GM21786 (cell line): ENCODE measurements at regions not wholly inside any gene's neighbourhood (a gene's known extent, or its start where the extent isn't known, plus 50 kb on each side); places are given as distances from the start of the nearest gene placed in this dataset.

Source experiments
- ATAC-seq: cut with Tn5 transposase; IDR thresholded peaks from one replicate; pipeline ENCODE4 v1.9.1; 2021; ENCODE audit not compliant: unreplicated experiment

- no peak for ATAC-seq
These were observed 387.0 kb downstream of the BCOR start for GRCh38 chrX:39710776-39711175.

DNA sequence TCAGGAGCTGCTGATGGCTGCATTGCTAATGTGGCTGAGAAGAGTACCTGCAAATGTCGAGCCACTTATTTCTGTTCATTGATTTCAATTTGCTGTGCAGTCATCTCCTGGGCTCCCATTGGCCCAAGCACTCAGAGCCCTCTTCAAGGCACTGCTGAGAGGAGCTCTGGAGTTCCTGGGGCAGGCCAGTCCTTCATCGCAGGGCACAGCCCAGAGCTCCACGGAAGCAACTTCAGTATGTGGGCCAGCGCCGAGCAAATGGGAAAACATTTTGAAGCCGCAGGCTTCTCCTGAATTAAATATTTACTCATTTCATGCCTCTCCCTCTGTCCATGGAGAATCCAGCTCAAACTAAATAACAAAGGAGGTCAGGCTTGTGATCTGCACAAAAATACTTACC lies 383.3 kb downstream of the BCOR start:
- no peak for ATAC-seq

GRCh38 chrX:39716401-39716800 lies 381.4 kb downstream of the BCOR start:
- ATAC-seq, result no peak

DNA sequence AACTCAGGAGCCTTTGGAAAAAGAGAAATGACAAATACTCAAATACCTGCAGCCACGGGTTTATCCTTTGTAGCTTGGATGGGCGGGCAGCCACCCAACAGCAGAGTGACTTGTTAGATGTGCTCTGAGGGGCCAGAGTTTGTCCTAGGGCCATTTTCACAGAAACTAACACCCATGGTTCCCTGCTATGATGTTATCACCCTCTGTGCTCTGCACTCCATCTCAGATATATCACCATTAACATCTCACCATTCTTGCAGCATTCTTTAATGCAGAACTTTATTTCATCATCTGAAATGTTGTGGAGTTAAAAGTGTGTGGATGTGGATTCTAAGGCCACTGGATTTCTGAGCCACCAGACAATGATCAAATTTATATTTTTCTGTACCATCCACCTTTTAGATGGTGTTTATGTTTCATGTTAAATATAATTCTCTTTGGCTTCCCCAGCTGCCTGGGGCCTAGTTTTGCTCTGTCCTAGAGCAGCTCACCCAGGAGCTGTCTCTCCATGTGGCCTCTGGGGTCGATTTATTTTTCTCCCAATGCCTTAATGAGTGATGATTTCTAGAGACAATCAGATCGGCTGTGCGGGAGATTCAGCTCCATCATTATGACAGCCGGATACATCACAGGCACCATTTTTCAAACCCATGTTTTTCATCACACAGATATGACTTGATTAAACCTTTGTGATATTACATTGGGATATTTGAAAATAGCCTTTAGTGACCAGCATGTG lies 380.8 kb downstream of the BCOR start:
- no peak for ATAC-seq

DNA sequence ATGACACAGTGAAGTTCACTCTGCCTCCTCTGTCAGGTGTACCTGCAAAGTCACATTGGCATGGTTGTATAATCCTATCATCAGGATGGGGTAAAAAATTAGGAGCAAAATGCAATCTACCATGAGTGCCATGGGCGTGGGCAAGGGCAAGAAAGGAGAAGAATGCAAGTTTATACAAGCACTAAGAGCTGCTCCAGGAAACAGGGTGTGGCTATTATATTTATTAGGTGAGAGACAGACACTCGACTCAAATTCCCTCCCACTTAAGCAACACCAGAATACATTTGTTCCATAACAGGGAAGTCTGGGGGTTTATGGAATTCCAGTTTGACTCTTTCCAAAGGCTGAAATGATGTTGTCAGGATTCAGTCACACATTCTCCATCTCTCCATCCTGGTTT lies 378.8 kb downstream of the BCOR start:
- no peak for ATAC-seq

- ATAC-seq, result no peak
These were observed 376.8 kb downstream of the BCOR start for GRCh38 chrX:39720945-39721344.

DNA sequence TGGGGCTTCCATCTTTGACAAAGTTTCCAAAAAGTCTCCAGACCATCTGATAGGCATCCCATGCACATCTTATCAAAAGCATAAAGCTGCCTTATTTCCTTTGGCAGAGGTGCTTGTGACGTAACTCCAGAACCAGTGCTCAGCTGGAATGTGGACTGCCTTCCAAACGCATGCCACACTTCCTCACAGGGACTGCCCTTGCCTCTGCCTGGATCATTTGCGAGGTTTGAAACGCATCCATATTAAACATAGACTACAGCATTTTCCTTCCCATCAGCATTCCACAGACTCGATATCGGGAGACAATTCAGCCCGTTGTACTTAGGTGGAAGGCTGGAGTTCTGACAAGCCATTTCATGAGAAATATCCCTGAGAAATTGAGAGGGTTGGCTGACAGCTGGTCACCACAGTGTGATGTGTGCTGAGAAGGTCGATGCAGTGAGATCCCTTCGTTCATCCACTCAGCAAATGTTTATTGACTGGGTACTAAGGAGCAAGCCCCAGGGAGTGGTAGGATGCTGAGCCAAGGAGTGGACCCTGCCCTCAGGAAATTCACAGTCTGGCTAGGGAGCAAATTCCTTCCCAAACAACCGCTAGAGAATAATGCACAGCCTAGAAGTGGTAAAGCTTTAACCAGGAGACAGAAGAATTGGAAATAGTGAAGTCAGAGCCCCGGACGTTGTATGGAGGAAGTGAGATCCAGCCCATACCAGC lies 376.0 kb downstream of the BCOR start:
- ATAC-seq, result no peak

DNA sequence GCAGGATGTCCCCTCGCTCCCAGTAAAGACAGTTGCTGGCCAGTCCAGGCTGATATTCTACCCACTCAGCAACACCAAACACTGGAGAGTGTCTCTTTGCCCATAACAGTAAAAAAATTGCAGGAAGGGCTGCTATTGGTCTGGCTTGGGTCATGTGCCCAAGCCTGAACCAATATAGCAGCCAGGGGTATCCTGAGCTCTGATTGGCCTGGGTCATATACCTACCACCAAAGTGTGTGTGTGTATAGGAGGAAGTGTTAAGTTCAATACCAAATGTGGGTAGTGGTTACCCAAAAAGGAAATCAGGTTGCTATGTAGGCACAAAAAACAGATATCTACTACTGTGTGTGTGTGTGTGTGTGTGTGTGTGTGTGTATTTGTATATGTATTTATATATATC lies 373.2 kb downstream of the BCOR start:
- no peak for ATAC-seq

DNA sequence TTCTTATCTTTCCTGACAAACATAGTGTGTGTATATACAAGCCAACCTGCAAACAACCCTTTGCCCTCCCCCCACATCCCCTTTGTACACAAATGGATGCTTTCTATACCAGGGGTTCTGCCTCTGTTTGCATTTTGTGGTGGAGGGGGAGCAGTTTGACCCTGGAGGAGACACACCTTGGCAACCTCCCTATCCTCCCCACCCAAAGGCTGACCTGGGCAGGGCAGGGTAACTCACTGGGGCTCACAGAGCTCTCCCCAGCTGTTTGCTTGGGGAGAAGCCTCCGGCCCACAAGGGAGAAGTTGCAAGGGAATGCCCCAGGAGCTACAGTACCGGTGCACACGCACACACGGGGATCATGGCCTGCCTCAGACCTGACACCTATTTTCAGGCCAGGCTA lies 372.6 kb downstream of the BCOR start:
- no peak for ATAC-seq

- ATAC-seq, result no peak
These were observed 371.7 kb downstream of the BCOR start for GRCh38 chrX:39725928-39726619.

GRCh38 chrX:39726771-39727170 lies 371.0 kb downstream of the BCOR start:
- no peak for ATAC-seq

DNA sequence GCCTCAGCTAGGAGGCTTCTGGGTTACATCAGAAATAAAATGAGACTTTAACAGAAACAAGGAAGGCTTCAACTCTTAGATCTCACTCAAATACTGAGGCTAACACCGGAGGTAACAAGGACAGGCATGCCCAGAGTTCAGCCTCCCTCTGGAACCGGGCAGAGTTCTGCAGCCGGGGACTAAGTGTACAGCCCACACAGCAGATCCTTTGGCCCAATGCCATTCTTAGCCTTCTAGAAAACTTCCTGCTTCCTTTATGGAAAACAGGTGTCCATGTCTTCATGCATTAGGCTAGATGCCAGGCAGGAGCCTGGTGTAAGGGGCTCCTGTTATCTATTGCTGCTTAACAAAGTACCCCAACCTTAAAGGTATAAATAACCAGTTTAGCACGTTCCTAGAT lies 369.7 kb downstream of the BCOR start:
- ATAC-seq, result no peak

GRCh38 chrX:39728852-39729598 lies 368.7 kb downstream of the BCOR start:
- no peak for ATAC-seq

DNA sequence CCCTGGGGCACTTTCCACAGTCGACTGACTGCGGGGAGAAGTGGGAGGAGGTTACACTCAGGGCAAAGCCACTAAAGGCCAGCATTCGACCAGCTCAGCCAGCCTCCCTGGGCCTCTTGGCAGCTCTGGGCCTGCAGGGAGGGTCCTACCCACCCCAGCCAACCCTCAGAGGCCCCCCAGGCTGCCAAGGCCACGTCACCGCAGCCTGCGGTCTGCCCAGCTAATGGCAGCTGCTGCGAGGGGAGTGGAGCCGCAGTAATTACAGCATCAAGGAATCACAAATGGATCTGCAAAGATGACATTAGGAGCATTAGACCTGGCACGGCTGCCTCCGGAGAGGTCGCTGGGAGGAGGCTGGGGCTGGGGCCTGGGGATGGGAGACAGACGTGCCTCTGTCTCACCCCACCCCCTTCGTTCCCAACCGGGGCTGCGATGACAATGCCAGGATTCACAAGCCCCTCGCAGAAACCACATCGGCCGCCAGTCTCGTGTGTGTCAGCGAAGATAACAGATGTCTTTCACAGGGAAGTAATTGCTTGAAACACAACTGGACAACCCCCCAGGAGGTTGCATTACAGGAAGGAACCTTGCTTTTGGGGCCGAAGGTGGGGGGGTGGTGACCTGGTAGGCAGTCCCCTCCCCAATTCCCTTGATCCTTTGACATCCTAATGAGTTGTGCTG lies 367.6 kb downstream of the BCOR start:
- no peak for ATAC-seq

- no peak for ATAC-seq
These were observed 367.0 kb downstream of the BCOR start for GRCh38 chrX:39730662-39731329.

GRCh38 chrX:39731330-39731667 lies 366.5 kb downstream of the BCOR start:
- no peak for ATAC-seq

- ATAC-seq, result no peak
These were observed 366.0 kb downstream of the BCOR start for GRCh38 chrX:39731735-39732134.

GRCh38 chrX:39733745-39734144 lies 364.0 kb downstream of the BCOR start:
- ATAC-seq, result no peak

GRCh38 chrX:39734174-39734776 lies 363.5 kb downstream of the BCOR start:
- no peak for ATAC-seq
